ENCODE measurements at regions not wholly inside any gene's neighbourhood (a gene's known extent, or its start where the extent isn't known, plus 50 kb on each side); places are given as distances from the start of the nearest gene placed in this dataset.
"Not testable (repeated sequence)": the region's sequence is repeated elsewhere in the genome, so short reads cannot be mapped to it uniquely, and the experiment has no call there.

DNA sequence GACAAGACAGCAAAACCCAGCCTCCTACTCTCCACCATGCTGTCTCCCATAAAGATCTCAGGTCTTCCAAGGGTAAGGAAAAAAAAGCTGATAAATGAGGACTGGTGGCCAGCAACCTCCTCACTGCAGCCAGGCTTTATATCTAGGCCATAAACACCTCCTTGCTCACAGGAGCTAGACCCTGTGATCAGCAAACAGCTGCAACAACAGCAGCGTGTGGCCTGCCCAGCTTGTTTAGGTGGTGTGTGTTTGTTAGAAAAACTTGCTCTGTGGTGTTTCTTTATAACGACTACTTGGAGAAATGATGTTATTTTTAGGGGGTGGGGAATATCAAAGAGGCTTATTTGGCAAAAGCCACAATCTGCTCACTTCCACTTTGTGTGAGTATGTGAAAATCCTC lies 880.9 kb upstream of the AMELY start:
- Mint-ChIP-seq H3K9me3 (no peaks in the 10 kb centered on the region), H3K27me3 (peaks cover 4% of the 10 kb centered on the region), H3K27ac (no peak overlapping the region), H3K36me3 (ENCODE audit: low read depth) (no peaks in the 10 kb centered on the region), H3K4me1 (ENCODE audit: low read depth) (no peaks in the 10 kb centered on the region), H3K4me3 (no peak overlapping the region)
- intact Hi-C loops (cut with DNase I, micrococcal nuclease) = no loop called here
- DNase-seq = no peak
- no peak overlapping the region for H3K4me3 ChIP-seq (ENCODE audit: low read length)
- H3K27me3 ChIP-seq (ENCODE audit: control insufficient read depth in 1 of 2, insufficient read depth in 2 of 2, low read length in 2 of 2) = no peaks in the 10 kb centered on the region
- ChIA-PET POLR2A (no interaction called here), CTCF (no interaction called here)
- ATAC-seq (ENCODE audit: poor library complexity) = no peak
- no peaks in the 10 kb centered on the region for H3K36me3 ChIP-seq (ENCODE audit: insufficient read depth, low read length)
- no peaks in the 10 kb centered on the region for H3K9me3 ChIP-seq (ENCODE audit: control insufficient read depth in 1 of 2, insufficient read depth in 1 of 2, low read length in 2 of 2)
- TF ChIP-seq, protein P1, sequence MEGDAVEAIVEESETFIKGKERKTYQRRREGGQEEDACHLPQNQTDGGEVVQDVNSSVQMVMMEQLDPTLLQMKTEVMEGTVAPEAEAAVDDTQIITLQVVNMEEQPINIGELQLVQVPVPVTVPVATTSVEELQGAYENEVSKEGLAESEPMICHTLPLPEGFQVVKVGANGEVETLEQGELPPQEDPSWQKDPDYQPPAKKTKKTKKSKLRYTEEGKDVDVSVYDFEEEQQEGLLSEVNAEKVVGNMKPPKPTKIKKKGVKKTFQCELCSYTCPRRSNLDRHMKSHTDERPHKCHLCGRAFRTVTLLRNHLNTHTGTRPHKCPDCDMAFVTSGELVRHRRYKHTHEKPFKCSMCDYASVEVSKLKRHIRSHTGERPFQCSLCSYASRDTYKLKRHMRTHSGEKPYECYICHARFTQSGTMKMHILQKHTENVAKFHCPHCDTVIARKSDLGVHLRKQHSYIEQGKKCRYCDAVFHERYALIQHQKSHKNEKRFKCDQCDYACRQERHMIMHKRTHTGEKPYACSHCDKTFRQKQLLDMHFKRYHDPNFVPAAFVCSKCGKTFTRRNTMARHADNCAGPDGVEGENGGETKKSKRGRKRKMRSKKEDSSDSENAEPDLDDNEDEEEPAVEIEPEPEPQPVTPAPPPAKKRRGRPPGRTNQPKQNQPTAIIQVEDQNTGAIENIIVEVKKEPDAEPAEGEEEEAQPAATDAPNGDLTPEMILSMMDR (IDR thresholded peaks at IDR 0.05) = no peak
- no peak overlapping the region for H3K27ac ChIP-seq (ENCODE audit: low read depth in 1 of 2, low read length in 2 of 2)
- H3K4me1 ChIP-seq (ENCODE audit: insufficient read depth, low read length) = no peaks in the 10 kb centered on the region

GRCh38 chrY:7781501-7781900 lies 869.9 kb upstream of the AMELY start:
- intact Hi-C loops (cut with DNase I, micrococcal nuclease) = no loop called here
- Histone ChIP-seq H3K27ac (ENCODE audit: low read depth in 1 of 2, low read length in 2 of 2) (no peak overlapping the region), H3K9me3 (ENCODE audit: control insufficient read depth in 1 of 2, insufficient read depth in 1 of 2, low read length in 2 of 2) (no peaks in the 10 kb centered on the region), H3K4me1 (ENCODE audit: insufficient read depth, low read length) (no peaks in the 10 kb centered on the region), H3K36me3 (ENCODE audit: insufficient read depth, low read length) (no peaks in the 10 kb centered on the region), H3K27me3 (ENCODE audit: control insufficient read depth in 1 of 2, insufficient read depth in 2 of 2, low read length in 2 of 2) (no peaks in the 10 kb centered on the region), H3K4me3 (ENCODE audit: low read length) (no peak overlapping the region)
- H3K4me1 Mint-ChIP-seq (ENCODE audit: low read depth) = no peaks in the 10 kb centered on the region
- no peaks in the 10 kb centered on the region for H3K36me3 Mint-ChIP-seq (ENCODE audit: low read depth)
- ChIA-PET CTCF (no interaction called here), POLR2A (no interaction called here)
- DNase-seq (no peak), ATAC-seq (ENCODE audit: poor library complexity) (no peak)
- no peaks in the 10 kb centered on the region for H3K9me3 Mint-ChIP-seq
- no peak overlapping the region for H3K4me3 Mint-ChIP-seq
- no peaks in the 10 kb centered on the region for H3K27me3 Mint-ChIP-seq
- no peak overlapping the region for H3K27ac Mint-ChIP-seq
- TF ChIP-seq, protein P1 (IDR thresholded peaks at IDR 0.05) = no peak

GRCh38 chrY:7775436-7775835 lies 863.9 kb upstream of the AMELY start:
- H3K9me3 ChIP-seq (ENCODE audit: control insufficient read depth in 1 of 2, insufficient read depth in 1 of 2, low read length in 2 of 2); H3K4me1 Mint-ChIP-seq (ENCODE audit: low read depth); H3K27me3 Mint-ChIP-seq; H3K36me3 Mint-ChIP-seq (ENCODE audit: low read depth); H3K27ac Mint-ChIP-seq; H3K9me3 Mint-ChIP-seq; H3K4me3 Mint-ChIP-seq; H3K27ac ChIP-seq (ENCODE audit: low read depth in 1 of 2, low read length in 2 of 2); H3K4me1 ChIP-seq (ENCODE audit: insufficient read depth, low read length); H3K36me3 ChIP-seq (ENCODE audit: insufficient read depth, low read length); POLR2A ChIA-PET; H3K27me3 ChIP-seq (ENCODE audit: control insufficient read depth in 1 of 2, insufficient read depth in 2 of 2, low read length in 2 of 2); intact Hi-C loops (cut with DNase I, micrococcal nuclease); H3K4me3 ChIP-seq (ENCODE audit: low read length); ATAC-seq (ENCODE audit: poor library complexity); CTCF ChIA-PET; DNase-seq: not testable (repeated sequence)

DNA sequence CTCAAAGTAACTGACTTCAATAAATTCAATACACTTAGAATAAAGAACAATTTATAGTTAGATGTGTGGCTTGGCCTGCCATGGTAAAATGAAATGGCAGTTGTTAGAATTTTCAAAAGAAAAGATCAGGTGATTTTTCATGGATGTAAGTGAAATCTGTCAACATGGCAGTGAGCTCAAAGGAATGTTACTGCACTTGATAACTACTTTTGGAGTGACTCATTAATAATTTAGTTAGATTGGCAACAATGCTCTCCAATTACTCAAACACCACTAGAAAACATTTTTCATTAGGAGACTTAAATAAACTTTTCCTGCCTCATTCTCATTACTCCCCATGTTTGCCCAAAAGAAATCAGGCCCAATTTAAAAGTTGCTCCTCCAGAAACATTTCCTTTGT lies 860.2 kb upstream of the AMELY start:
- Histone ChIP-seq H3K27me3 (ENCODE audit: control insufficient read depth in 1 of 2, insufficient read depth in 2 of 2, low read length in 2 of 2) (no peaks in the 10 kb centered on the region), H3K27ac (ENCODE audit: low read depth in 1 of 2, low read length in 2 of 2) (no peak overlapping the region), H3K9me3 (ENCODE audit: control insufficient read depth in 1 of 2, insufficient read depth in 1 of 2, low read length in 2 of 2) (no peaks in the 10 kb centered on the region), H3K4me3 (ENCODE audit: low read length) (no peak overlapping the region), H3K36me3 (ENCODE audit: insufficient read depth, low read length) (no peaks in the 10 kb centered on the region), H3K4me1 (ENCODE audit: insufficient read depth, low read length) (no peaks in the 10 kb centered on the region)
- POLR2A ChIA-PET = no interaction called here
- Mint-ChIP-seq H3K36me3 (ENCODE audit: low read depth) (no peaks in the 10 kb centered on the region), H3K9me3 (no peaks in the 10 kb centered on the region), H3K27ac (no peak overlapping the region), H3K27me3 (no peaks in the 10 kb centered on the region), H3K4me3 (no peak overlapping the region), H3K4me1 (ENCODE audit: low read depth) (no peaks in the 10 kb centered on the region)
- no peak for ATAC-seq (ENCODE audit: poor library complexity)
- no peak for DNase-seq
- CTCF ChIA-PET = no interaction called here
- intact Hi-C loops (cut with DNase I, micrococcal nuclease) = no loop called here
- TF ChIP-seq, protein P1 (IDR thresholded peaks at IDR 0.05) = no peak

Data from CD4-positive, alpha-beta T cell (primary cell).